ENCODE measurements at regions not wholly inside any gene's neighbourhood (a gene's known extent, or its start where the extent isn't known, plus 50 kb on each side); places are given as distances from the start of the nearest gene placed in this dataset.

GRCh38 chr7:117941138-117941810, 68.0 kb upstream of the CTTNBP2 start:
- no peak overlapping the region for H4K91ac ChIP-seq (ENCODE audit: insufficient read depth, low read depth, low read length)
- no TSS peak for BruUV-seq (replicated peaks)
- WGBS, 2 experiments (ENCODE audit: extremely low coverage in 2 of 2, insufficient read length in 1 of 2): 40% methylated on average over 2 of the region's 4 CpGs; no CpG with 5 or more reads in 1 of the 2 experiments
- no peaks in the 10 kb centered on the region for H3K36me3 ChIP-seq (ENCODE audit: control insufficient read depth, insufficient read depth, low read length)
- no peak overlapping the region for H2BK5ac ChIP-seq (ENCODE audit: low read depth, low read length, poor library complexity, severe bottlenecking)
- DNase-seq: peak; percentile 1
- no peak overlapping the region for H3K23ac ChIP-seq (ENCODE audit: low read depth, low read length)
- no peaks in the 10 kb centered on the region for H3K9me1 ChIP-seq (ENCODE audit: insufficient read depth, low read length)
- dilution Hi-C loops (cut with HindIII; ENCODE audit: low sequenced_read_pairs, unreplicated experiment): no loop called here
- no peak for TF ChIP-seq CTCF (conservative IDR thresholded peaks at IDR 0.05; ENCODE audit: low read depth, low read length)
- TF ChIP-seq, protein P1, sequence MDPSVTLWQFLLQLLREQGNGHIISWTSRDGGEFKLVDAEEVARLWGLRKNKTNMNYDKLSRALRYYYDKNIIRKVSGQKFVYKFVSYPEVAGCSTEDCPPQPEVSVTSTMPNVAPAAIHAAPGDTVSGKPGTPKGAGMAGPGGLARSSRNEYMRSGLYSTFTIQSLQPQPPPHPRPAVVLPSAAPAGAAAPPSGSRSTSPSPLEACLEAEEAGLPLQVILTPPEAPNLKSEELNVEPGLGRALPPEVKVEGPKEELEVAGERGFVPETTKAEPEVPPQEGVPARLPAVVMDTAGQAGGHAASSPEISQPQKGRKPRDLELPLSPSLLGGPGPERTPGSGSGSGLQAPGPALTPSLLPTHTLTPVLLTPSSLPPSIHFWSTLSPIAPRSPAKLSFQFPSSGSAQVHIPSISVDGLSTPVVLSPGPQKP (IDR thresholded peaks at IDR 0.05; ENCODE audit: borderline replicate concordance, low read depth, low read length): no peak
- TF ChIP-seq CHD1 (IDR thresholded peaks at IDR 0.05; ENCODE audit: low read depth, low read length): no peak
- no peak for TF ChIP-seq BHLHE40 (IDR thresholded peaks at IDR 0.05; ENCODE audit: low read depth, low read length)
- TF ChIP-seq RFX5 (IDR thresholded peaks at IDR 0.05; ENCODE audit: low read depth, low read length): no peak
- H3K79me1 ChIP-seq (ENCODE audit: low read depth in 1 of 2, low read length in 2 of 2): no peaks in the 10 kb centered on the region
- H3K4ac ChIP-seq (ENCODE audit: low read depth, low read length): no peak overlapping the region
- no peak overlapping the region for H2AK9ac ChIP-seq (replicated peaks; ENCODE audit: low read depth, low read length, poor library complexity)
- ChIA-PET CTCF (no interaction called here), POLR2A (ENCODE audit: unreplicated experiment) (no interaction called here)
- no peak overlapping the region for H3K14ac ChIP-seq (replicated peaks; ENCODE audit: low read depth, low read length)
- in situ Hi-C loops (cut with MboI; ENCODE audit: low sequenced_read_pairs): no loop called here
- H2BK20ac ChIP-seq (ENCODE audit: low read depth, low read length): no peak overlapping the region
- no peak overlapping the region for H3K9ac ChIP-seq (ENCODE audit: low read depth, low read length)
- H2AK5ac ChIP-seq (ENCODE audit: low read depth, low read length): no peak overlapping the region
- H3K27me3 ChIP-seq (ENCODE audit: control insufficient read depth, insufficient read depth, low read length): no peaks in the 10 kb centered on the region
- no peaks in the 10 kb centered on the region for H3K9me3 ChIP-seq (ENCODE audit: control insufficient read depth, insufficient read depth, low read length)
- no peak overlapping the region for H4K5ac ChIP-seq (ENCODE audit: low read depth, low read length)
- no peak overlapping the region for H3K4me2 ChIP-seq (ENCODE audit: low read depth, low read length)
- no peak overlapping the region for H3K18ac ChIP-seq (ENCODE audit: low read depth, low read length)
- intact Hi-C loops (cut with micrococcal nuclease): no loop called here
- no peak overlapping the region for H2AFZ ChIP-seq (replicated peaks; ENCODE audit: low read length, poor library complexity)
- no peak overlapping the region for H4K8ac ChIP-seq (ENCODE audit: low read depth in 2 of 2, low read length in 2 of 2)
- no peak overlapping the region for H3K27ac ChIP-seq (ENCODE audit: insufficient read depth, low read length)
- H4K20me1 ChIP-seq (ENCODE audit: insufficient read depth, low read length): no peaks in the 10 kb centered on the region
- H3K56ac ChIP-seq (ENCODE audit: extremely low read depth, insufficient read depth, low read length): no peak overlapping the region
- no peak overlapping the region for H2BK15ac ChIP-seq (ENCODE audit: low read depth, low read length)
- H3K4me3 ChIP-seq (ENCODE audit: insufficient read depth, low read depth, low read length): no peak overlapping the region
- H3K4me1 ChIP-seq (ENCODE audit: control insufficient read depth, insufficient read depth, low read length): no peaks in the 10 kb centered on the region
- no peak for ATAC-seq (ENCODE audit: low read depth)
- no peak overlapping the region for H2BK120ac ChIP-seq (ENCODE audit: low read depth, low read length)

Measured in IMR-90 (cell line).